ENCODE measurements at regions not wholly inside any gene's neighbourhood (a gene's known extent, or its start where the extent isn't known, plus 50 kb on each side); places are given as distances from the start of the nearest gene placed in this dataset.

- no peak for TF ChIP-seq POLR2A (IDR thresholded peaks at IDR 0.05; ENCODE audit: low read length)
- TF ChIP-seq GATA1 (IDR thresholded peaks at IDR 0.05; ENCODE audit: low read depth, low read length) = no peak
Observed at GRCh38 chr13:90393408-90393807, 954.1 kb upstream of the MIR17HG start.

Measured in erythroblast (primary cell).